HG02938 (cell line): ENCODE measurements at regions not wholly inside any gene's neighbourhood (a gene's known extent, or its start where the extent isn't known, plus 50 kb on each side); places are given as distances from the start of the nearest gene placed in this dataset.

ENCODE experiments used
- ATAC-seq: cut with Tn5 transposase; IDR thresholded peaks from one replicate; pipeline ENCODE4 v1.9.1; 2021; ENCODE audit warnings: mild to moderate bottlenecking, moderate library complexity; ENCODE audit not compliant: unreplicated experiment

DNA sequence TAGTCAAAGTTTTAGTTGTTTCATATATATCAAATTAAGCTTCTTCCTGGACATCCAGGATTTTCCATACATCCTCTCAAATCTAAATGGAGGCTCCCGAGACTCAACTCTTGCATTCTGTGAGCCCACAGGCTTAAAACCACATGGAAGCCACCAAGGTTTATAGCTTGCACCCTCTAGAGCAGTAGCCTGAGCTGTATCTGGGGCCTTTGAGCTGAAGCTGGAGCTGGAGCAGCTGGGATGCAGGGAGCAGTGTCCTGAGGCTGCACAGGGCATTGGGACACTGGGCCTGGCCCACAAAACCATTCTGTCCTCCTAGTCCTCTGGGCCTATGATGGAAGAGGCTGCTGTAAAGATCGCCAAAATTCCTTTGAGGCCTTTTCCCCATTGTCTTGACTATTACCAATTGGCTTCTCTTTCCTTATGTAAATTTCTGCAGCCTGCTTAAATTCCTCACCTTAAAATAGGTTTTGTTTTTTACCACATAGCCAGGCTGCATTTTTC, 151.0 kb downstream of the COX7C start:
- ATAC-seq: no peak

DNA sequence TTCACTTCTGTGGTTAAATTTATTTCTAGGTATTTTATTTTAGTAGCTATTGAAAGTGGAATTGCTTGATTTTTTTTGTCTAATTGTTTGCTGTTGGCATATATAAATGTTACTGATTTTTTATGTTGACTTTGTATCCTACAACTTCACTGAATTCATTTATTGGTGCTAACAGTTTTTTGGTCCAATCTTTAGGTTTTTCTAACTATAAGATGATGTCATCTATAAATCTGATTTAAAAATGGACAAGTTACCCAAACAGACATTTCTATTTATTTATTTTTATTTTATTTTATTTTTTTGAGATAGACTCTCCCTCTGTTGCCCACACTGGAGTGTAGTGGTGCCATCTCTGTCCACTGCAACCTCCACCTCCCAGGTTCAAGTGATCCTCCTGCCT, 162.3 kb downstream of the COX7C start:
- no peak for ATAC-seq

DNA sequence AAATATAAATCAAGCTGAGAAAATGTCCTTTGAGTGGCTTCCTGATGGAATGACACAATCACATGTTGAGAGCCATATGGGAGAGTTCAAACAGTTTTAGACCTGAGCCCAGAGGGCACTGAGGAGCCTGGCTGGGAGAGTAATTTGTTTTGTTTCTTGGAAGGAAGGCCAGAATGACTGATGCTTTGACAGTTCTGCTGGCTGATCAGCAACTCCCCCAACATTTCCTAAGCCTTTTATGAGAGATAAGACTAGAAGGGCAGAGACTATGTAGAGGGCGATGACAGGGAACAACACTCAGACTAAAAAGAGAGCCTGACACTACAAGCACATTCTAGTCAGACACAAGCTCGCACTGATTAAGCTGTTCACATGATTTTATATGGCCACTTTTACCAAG, 169.2 kb downstream of the COX7C start:
- ATAC-seq: no peak

DNA sequence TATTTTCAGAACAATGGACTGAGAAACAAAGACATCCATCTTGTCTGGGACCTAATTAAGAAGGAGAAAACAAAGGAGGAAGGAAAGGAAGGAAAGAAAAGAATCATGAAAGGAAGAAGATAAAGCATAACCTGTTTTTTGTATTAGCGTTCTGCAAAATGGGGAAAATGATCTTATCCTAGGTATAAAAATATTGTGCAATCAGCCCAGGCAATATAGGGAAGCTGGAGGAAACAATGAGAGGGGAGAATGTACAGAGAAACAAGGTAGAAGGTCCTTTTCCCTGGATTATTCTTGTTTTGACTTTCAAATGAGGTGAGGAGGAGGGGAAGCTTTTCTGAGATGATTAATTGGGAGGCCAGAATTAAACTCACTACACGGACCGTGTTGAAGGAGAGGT, 177.9 kb downstream of the COX7C start:
- ATAC-seq: no peak

DNA sequence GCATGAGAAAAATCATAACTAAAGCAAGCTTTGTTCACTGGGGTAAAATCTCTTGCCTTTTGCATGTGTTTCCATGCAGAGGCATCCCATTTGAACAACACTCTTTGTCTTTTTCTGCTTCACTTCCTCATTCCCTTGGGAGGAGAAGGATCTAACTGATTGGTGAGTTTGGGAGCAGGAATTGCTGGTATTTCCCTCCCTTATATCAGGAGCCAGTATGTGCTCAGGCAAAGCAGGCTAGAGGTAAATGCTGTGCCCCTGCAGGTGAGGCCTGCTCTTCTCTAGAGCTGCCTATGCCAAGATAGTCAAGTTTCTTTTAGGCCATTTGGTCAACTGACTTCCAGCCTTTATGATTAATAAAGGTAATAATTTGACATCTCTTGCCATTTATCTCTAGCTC, 179.9 kb downstream of the COX7C start:
- no peak for ATAC-seq

DNA sequence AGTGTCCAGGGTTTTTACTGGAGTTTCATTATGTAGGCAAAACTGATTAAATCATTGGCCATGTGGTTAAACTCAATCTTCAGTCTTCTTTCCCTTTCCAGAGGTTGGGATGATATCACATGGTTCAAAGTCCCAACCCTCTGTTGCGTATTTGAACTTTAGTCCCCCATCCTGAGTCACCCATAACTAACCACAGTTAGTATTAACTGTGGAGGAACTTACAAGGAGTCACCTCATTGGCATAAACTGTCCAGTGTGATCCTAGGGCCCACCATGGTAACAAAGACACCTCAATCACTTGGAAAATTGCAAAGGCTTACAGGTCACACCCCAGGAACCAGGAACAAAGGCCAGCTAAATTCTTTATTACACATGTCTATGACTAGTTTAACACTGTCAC, 188.5 kb downstream of the COX7C start:
- ATAC-seq: no peak

DNA sequence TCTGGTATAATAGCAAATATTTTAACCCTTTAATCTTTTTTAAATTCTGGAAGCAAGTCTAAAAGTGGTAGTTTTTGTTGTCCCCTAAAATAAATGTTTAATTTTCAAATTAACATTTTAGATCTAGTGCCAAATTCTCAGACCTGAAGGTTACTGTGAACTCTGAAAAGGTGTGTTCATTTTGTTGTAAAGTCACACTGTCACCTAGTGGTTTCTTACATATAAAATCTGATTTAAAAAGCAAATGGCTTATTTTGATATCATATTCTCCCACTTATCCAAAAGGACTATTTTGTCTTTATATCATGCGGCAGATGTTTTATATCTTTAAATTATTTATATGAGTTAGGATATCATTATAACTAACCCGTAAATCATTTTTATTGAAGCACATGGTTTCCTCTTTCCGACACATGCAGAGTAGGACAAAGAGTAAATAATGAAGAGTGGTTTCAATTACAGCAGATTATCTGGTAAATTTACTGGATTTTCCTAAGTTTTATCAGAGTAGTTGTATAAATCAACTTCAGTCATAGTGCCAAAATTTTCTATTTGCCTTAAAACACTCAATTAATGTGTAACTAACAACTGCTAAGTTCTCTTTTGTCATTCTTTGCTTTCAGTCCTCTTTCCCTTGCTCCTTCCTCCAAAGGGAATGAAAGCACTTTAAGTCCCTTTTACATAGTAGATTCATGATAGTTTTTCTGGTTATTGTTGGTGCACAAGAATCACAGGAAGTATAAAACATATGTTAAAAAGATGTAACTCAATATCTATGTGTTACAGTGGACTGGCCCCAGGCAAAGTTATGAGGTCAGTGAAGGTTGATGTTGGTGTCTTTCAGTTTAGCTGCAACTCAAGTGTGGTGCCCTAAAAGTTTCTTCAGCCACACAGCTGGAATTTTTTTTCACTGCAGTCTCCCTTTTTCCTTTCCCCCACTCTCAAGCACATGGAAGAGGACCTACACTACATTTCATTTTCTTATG, 189.6 kb downstream of the COX7C start:
- ATAC-seq: no peak

DNA sequence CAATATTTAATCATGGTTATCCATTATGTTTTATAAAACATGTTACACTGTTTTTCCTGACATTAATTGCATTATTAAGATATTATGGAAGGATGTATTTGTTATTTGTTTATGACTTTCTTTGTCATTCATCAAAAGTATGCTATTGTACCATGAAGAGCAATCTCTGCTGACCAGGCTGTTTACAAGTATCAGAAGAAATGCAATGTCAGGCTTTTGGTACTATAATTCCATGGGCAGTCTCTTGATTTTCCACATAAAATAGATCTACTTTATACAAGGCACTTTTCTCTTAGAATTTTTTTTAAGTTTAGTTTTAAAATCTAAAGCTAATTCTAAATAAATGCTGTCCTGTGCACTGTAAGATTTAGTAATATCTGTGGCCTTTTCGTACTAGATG, 196.6 kb downstream of the COX7C start:
- no peak for ATAC-seq

DNA sequence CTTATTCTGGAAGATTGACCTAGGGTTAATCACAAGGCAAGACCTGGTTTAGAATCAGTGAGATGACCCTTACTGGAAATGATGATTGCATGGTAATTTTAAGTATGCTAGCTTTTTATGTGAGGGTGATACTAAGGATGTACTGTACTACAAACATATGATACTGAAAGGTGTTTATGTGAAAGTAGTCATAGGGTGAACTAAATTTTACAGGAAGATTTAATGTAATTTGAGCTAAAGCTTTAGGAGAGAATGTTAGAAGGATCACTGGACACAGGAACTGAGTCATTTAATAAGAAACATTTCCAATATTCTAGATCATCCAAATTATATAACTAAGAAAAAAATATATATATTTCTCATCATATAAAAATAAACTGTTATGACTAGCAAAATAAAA, 197.2 kb downstream of the COX7C start:
- no peak for ATAC-seq

DNA sequence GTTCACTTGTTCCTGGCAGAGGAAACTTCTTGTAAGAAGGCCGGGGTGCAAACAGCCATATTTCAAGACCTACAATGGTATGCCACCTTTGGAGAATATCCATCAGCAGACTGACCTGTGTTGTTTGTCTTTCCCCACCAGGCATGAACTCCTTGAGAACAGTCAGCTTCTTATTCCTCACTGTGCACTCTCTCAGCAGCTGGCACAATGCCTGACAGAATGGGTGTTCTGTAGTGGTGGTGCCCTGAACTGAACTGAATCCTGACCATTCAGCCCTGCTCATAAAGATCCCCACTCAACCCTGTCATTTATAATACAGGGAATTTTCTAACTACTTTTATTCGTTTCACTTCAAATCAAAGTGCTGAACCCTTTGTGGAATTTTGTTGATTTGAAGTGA, 206.9 kb downstream of the COX7C start:
- no peak for ATAC-seq

DNA sequence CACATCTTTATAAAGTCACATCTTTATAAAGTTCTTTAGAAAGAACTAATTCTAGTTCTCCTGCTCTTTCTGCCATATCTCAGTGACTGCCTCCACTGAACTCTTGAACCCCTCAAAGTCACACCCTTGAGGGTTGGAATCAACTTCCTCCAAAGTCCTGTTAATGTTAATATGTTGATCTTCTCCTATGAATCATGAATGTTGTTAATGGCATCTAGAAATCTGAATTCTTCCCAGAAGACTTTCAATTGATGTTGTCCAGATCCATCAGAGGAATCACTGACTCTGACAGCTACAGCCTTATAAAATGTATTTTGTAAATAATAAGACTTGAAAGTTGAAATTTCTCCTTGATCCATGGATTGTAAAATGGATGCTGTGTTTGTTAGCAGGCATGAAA, 213.4 kb downstream of the COX7C start:
- no peak for ATAC-seq

DNA sequence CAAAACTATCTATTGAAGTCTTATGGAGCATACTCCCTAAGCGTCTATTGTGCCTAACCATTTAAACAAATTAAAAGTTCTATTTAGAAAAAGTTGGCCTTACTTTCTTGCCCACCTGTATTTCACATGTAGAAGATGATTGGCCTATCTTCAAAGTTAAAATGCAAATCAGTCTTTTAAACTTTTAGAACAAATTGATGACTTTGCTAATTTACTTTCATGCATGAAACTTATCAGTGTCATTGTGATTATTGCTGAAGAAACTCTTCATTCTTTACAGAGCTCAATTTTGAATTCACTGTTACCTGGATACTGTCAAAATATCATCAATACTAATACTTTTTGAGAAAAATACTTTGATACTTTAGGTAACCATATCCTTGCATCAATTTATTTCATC, 216.1 kb downstream of the COX7C start:
- ATAC-seq: no peak

DNA sequence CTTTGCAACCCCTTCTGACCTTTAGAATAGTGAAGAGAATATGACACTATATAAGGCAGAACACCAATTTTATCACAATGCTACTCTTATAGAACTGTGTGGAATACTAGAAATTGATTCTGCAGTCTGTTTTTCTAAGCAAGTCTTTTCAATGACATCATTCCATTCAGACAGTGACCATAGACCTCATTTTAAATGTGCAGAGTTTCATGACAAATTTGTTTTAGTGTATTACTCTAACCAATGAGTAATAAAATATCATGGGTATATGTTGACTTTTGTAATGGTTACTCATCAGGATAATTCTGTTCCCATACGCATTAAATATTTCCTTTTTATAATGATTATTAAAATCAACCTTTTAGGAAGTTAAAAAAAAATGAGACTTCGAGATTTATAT, 219.9 kb downstream of the COX7C start:
- ATAC-seq: no peak

DNA sequence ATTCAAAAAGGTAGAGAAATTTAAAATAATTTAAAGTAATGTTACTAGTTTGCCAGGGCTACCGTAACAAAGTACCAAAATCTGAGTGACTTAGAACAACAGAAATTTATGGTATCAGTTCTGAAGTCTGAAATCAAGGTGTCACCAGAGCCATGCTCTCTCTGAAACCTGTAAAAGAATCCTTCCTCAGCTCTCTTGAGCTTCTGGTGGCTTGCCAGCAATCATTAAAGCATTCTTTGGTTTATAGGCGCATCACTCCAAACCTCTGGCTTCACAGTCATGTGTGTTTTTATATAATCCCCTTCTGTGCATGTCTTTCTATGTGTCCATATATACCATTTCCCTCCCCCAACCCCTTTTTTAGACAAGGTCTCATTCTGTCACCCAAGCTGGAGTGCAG, 220.3 kb downstream of the COX7C start:
- ATAC-seq: no peak

DNA sequence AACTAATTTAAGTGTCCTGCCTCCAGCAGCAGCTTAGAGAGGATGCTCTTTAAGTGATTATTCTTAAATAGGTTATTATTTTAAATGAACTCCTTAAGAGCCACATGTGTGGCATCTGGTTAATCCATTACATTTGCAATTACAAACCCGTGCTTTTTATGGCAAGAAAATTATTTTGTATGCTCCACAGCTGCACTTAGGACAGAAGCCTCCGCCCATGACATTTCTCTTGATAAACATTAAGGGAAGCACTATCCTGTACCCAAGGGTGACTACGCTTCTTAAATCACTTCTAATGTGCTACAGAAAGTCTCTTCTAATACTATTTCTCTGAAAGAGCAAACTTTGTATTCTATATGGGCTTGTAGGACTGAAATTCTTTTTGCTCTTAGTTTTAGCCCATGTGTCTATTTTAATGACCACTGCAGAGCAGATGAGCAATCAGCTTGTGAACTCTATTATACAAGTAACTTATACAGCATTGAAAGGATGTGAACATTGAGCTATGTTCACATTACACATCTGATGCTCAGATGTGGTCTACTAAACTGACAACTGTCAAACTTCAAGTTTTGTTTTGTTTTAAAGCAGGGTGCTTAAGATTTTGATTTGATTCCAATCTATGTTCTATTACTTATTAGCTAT, 223.4 kb downstream of the COX7C start:
- ATAC-seq: no peak

DNA sequence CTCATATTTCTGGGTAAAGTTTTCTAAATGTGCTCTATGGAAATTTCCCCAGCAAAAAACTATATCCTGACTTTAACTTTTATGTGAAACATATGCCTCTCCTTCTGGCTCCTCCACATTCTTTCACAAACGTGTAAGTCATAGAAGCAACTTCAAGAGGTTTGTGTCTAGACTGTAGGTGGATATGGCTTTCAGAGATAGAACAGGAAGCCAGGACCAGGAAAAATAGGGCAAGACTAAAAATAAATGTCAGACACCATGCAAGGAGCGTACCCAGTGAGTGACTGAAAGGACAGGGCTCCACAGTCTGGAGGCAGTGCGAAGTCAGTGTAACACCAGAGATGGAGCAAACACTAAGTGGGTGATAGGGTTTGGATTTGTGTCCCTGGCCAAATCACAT, 240.7 kb downstream of the COX7C start:
- no peak for ATAC-seq

DNA sequence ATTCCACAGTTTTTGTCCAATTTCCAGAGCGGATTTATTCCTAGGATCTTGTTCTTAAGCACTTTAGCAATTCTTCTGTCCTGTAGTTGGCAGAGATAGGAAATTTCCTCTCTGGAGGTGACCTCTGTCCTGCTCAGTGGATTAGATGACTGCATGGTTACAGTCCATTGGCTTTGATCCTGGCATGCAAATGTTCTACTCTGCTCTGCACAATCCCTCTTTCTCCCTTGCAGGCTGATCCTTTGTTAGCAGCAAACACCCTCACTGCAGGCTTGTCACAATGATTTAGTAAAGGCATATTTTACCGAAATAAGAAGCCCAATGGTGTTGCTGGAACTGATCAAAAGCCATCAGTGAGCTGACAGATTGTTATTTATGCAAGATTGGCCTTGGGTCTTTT, 243.8 kb downstream of the COX7C start:
- ATAC-seq: no peak

DNA sequence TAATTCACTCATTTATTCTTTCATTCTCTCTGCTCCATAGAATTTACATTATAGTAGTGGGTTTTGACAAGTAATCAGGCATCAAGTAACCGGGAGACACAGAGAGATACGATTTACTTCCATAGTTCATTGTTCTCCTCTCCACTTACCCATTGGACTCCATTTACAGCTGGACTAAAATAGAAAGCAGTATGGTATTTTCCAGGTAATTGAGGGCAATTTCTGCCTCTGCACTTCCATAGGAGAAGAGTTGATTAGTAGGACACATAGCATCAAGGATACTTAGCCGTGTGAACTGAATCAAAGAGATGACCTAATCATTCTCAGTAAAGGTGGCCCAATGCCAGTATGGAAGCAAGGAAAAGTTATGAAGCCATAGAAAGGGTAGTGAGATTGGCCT, 244.4 kb downstream of the COX7C start:
- ATAC-seq: no peak

DNA sequence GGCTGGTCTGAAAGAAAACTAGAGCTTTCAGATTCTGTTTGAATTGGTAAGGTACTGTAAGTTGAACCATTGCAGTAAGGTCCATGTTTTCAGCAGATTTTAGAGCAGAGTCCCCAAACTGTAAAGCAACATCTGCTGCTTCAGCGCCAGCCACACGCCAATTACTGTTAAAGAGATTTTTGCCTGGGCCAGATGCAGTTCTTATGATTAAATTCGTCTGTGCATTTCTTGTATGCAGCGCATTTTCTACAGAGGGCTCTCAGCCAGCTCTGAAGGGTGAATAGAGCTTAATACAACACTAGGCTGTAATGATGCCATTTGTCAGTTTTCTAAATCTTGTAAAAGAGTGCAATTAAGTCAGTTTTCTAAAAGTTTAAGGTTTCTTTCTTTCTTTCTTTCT, 246.3 kb downstream of the COX7C start:
- ATAC-seq: no peak

DNA sequence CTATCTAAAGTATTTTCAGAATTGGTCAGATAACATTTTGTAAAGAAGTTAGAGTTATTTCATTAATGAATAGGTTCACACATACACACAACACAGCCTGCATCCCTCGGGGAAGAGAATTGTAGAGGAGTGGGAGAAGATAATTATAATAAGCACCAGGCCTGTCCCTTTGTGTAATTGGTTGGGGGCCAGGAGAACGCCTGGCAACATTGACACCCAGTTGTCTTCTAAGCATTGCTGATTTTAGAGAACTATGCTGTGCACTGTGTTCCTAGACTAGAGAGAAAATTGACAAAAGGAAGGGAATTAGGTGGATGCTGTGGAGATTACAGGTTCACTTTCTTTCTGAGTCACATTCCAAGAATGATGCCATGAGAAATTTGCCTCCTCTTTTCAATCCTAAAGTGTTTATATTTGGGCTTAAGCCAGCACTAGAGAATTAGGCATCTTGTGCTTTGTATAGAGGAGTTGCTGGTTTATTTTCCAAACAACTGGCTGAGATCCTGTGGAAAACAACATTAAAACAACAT, 247.6 kb downstream of the COX7C start:
- no peak for ATAC-seq

DNA sequence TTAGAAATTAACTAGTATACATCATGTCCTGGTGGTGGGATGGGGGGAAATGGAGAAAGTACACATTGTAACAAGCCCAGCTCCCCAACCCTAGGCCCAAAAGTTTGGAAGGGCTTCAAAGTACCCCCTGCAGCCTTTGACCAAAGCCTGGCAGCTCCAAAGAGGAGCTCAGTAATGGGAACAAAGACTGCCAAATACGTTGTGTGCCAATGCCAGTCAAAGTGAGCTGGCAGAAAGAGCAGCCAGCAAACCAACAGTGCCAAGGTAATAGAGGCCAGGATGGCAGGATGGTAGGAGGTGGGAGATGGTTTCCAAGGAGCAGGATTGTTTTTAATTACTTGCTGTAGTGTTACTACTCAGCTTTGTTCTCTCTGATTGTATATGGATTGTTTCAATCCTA, 248.3 kb downstream of the COX7C start:
- no peak for ATAC-seq

DNA sequence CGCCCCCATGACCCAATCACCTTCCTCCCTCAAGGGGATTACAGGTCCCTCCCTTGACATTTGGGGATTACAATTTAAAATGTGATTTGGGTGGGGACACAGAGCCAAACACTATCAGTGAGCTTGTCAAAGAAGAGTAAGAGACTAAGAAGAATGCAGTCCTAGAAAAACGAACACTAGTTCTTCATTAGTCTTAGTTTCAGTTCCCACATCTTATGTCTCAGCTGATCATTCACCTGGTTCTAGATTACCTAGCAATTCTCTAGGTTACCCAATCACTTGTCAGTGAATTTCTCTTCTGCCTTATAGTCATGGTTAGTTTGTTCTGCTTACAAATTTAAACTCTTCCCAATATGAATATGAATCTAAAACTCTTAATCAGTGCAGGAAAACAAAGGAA, 251.5 kb downstream of the COX7C start:
- no peak for ATAC-seq
